ENCODE measurements at regions not wholly inside any gene's neighbourhood (a gene's known extent, or its start where the extent isn't known, plus 50 kb on each side); places are given as distances from the start of the nearest gene placed in this dataset.

- no peak for TF ChIP-seq CTCF (IDR thresholded peaks at IDR 0.05; ENCODE audit: insufficient read depth, low read length)
- TF ChIP-seq POLR2AphosphoS5 (IDR thresholded peaks at IDR 0.05; ENCODE audit: low read depth): no peak
These were observed 109.8 kb downstream of the DDX1 start for GRCh38 chr2:15701341-15701907.

Measured in HL-60 (cell line).